Astrocyte of the cerebellum (primary cell): ENCODE measurements at regions not wholly inside any gene's neighbourhood (a gene's known extent, or its start where the extent isn't known, plus 50 kb on each side); places are given as distances from the start of the nearest gene placed in this dataset.
"Not testable (repeated sequence)": the region's sequence is repeated elsewhere in the genome, so short reads cannot be mapped to it uniquely, and the experiment has no call there.

Source experiments
- DNase-seq: peaks from one replicate; pipeline ENCODE4 v3.0.0-alpha.2; 2011; ENCODE audit warnings: low read depth
- H3K4me3 ChIP-seq: 2 replicates; pipeline ENCODE4 v1.5.1; 2011; ENCODE audit warnings: mild to moderate bottlenecking, low read depth, low read length, moderate library complexity
- in situ Hi-C: cut with HindIII; loops from 2 replicates; pipeline ENCODE4 v1.10.0; 2017; ENCODE audit warnings: low sequenced_read_pairs
- TF ChIP-seq, protein P1 (sequence below): IDR thresholded peaks from 2 replicates; pipeline ENCODE4 v1.5.1; 2012; ENCODE audit warnings: low read length, low read depth, moderate library complexity, mild to moderate bottlenecking; ENCODE audit errors: missing control alignments

DNA sequence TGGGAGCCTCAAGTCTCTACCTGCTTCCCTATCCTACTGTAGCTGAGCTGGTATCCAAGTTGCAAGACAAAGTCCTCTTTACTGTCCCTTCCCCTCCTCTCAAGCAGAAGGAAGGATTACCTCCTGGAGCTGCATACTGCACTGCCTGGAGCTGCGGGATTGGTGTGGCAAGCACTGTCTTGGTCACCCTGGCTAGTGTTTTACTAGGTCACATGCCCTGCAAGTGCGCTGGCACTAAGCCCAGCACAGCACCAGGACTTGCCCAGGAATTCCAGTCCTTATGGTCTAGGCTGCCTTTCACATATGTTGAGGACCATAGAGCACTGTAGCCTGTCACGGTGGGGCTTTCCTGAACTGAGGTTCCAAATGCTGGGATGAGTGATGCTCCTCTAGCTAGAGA is 227.3 kb upstream of the ZC4H2 start:
- TF ChIP-seq, protein P1, sequence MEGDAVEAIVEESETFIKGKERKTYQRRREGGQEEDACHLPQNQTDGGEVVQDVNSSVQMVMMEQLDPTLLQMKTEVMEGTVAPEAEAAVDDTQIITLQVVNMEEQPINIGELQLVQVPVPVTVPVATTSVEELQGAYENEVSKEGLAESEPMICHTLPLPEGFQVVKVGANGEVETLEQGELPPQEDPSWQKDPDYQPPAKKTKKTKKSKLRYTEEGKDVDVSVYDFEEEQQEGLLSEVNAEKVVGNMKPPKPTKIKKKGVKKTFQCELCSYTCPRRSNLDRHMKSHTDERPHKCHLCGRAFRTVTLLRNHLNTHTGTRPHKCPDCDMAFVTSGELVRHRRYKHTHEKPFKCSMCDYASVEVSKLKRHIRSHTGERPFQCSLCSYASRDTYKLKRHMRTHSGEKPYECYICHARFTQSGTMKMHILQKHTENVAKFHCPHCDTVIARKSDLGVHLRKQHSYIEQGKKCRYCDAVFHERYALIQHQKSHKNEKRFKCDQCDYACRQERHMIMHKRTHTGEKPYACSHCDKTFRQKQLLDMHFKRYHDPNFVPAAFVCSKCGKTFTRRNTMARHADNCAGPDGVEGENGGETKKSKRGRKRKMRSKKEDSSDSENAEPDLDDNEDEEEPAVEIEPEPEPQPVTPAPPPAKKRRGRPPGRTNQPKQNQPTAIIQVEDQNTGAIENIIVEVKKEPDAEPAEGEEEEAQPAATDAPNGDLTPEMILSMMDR = no peak
- no peak for DNase-seq
- in situ Hi-C loops = no loop called here
- no peak overlapping the region for H3K4me3 ChIP-seq

DNA sequence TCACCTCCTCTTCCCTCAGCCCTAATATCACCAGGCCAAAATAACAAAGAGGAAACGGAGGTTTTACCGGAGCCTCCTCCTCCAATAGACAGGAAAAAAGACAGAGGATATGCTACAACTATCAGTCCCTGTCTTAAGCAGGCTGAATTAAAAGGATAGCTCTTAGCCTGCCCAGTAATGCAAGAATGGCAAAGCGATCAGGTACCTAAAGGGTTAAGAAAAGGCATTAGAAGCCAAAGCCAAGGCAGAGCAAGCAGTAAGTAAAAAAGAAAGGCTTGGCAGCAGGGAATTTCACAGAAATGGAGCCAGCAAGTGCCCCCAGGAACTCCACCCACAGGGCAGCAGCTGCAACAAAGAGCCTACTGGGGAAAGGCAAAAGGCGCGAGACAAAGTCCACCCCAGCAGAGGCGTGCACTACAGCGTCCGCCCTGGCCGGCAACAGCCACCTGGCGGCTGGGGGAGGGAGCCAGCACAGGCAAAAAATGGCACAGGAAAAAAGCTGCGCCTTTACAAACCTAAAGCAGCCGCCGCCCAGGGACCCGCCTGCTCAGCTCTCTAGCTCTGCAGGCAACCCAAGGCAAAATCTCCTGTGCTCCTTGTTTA is 220.6 kb upstream of the ZC4H2 start:
- TF ChIP-seq, protein P1 = no peak
- in situ Hi-C loops = no loop called here
- no peak overlapping the region for H3K4me3 ChIP-seq
- DNase-seq = no peak

DNA sequence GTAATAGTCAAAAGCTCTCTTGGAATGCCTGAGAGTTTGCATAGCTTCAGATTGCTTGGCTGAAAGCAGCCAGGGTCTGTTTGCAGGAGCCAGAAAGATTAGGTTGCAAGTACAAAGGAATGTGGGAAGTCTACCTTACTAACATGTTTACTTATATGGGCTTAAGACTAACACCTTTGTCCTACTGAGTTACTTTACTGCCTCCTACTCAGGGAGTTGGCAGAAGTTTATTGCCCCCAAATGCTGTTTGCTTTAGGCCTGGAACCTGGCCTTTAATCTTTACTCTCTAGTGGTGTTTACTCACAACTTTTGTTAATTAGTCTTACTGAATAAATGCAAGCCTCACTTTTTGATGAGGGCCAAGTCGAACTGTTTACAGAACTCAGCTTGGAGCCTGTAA is 219.4 kb upstream of the ZC4H2 start:
- no peak overlapping the region for H3K4me3 ChIP-seq
- DNase-seq = no peak
- TF ChIP-seq, protein P1 = no peak
- in situ Hi-C loops = no loop called here

DNA sequence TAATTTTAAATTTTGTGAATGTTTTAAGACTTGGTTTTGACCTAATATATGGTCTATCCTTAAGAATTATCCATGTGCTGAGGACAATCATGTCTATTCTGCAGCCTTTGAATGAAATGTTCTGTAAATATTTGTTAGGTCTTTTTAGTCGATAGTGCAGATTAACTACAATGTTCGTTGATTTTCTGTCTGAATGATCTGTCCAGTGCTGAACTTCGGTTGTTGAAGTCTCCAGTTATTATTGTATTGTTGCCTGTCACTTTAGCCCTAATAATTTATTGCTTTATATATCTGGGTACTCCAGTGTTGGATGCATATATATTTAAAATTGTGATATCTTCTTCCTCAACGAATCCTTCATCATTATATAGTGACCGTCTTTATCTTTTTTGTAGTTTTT is 218.3 kb upstream of the ZC4H2 start:
- no peak overlapping the region for H3K4me3 ChIP-seq
- TF ChIP-seq, protein P1 = no peak
- in situ Hi-C loops = no loop called here
- no peak for DNase-seq

DNA sequence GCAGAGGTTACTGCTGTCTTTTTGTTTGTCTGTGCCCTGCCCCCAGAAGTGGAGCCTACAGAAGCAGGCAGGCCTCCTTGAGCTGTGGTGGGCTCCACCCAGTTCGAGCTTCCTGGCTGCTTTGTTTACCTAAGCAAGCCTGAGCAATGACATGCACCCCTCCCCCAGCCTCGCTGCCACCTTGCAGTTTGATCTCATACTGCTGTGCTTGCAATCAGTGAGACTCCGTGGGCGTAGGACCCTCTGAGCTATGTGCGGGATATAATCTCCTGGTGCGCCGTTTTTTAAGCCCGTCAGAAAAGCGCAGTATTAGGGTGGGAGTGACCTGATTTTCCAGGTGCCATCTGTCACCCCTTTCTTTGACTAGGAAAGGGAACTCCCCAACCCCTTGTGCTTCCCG is 187.1 kb upstream of the ZC4H2 start:
- in situ Hi-C loops, DNase-seq: not testable (repeated sequence)

DNA sequence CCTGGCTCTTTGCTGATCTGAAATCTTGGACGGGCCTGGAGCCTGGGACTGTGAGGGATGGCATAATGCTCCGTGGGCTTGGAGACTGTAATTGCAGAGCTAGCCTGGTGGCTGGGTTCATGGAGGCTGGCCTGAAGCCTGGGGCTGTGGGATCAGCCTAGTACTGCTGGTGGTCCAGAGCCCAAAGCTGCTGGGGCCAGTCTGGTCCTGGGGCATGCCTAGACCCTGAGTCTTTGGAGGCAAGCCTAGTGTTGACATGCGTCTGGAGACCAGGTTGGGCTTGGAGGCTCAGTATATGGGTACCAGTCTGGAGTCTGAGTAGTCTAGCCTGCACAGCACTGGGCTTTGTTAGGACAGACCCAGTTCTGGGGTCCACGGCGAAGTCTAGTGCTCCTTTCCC is 172.0 kb upstream of the ZC4H2 start:
- in situ Hi-C loops = no loop called here
- DNase-seq = no peak
- TF ChIP-seq, protein P1 = no peak
- no peak overlapping the region for H3K4me3 ChIP-seq

More for the DNA sequence above, 187.1 kb upstream of the ZC4H2 start:
- H3K4me3 ChIP-seq = not testable (repeated sequence)

DNA sequence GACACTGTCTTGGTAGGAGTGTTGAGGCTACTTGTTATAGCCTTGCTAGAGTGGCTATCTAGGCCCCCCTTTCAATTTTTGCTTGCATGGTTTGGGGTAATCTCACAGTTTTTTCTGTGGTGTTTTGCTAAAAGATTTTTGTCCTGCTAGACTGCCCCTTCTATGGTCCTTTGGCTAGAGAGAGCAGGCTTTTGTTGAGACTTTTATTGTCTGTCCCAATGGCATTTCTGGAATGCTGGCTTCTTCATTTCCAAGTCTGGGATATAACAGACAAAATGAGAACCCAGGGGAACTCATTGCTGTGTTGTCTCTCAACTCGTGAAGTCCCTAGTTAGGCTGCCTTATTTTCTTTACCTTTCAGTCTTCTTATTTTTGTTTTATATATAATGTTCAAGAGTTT is 160.2 kb upstream of the ZC4H2 start:
- DNase-seq = no peak
- in situ Hi-C loops = no loop called here
- H3K4me3 ChIP-seq = no peak overlapping the region
- TF ChIP-seq, protein P1 = no peak
